ENCODE measurements at regions not wholly inside any gene's neighbourhood (a gene's known extent, or its start where the extent isn't known, plus 50 kb on each side); places are given as distances from the start of the nearest gene placed in this dataset.
"Not testable (repeated sequence)": the region's sequence is repeated elsewhere in the genome, so short reads cannot be mapped to it uniquely, and the experiment has no call there.

DNA sequence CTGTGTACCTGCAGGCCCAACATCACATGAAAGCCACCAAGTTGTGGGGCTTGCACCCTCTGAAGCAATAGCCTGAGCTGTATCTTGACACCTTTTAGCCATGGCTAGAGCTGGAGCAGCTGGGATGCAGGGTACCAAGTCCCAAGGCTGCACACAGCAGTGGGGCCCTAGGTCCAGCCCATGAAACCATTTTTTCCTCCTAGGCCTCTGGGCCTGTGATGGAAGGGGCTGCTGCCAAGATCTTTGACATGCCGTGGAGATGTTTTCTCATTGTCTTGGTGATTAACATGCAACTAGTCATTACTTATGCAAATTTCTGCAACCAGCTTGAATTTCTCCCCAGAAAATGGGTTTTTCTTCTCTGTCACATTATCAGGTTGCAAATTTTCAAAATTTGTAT is 387.2 kb upstream of the RIOK2 start:
- Histone ChIP-seq H3K36me3 (ENCODE audit: control insufficient read depth, insufficient read depth, low read length) (no peaks in the 10 kb centered on the region), H3K9ac (ENCODE audit: low read depth, low read length) (no peak overlapping the region), H3K9me3 (ENCODE audit: control insufficient read depth, insufficient read depth, low read length) (peaks cover 34% of the 10 kb centered on the region), H3K27me3 (ENCODE audit: control insufficient read depth, insufficient read depth, low read length) (no peaks in the 10 kb centered on the region), H3K27ac (ENCODE audit: low read depth, low read length) (no peak overlapping the region), H3K4me1 (ENCODE audit: control insufficient read depth, insufficient read depth, low read length) (no peaks in the 10 kb centered on the region), H3K4me3 (ENCODE audit: low read depth, low read length) (no peak overlapping the region; the same call in 1 of the 2 replicates)

DNA sequence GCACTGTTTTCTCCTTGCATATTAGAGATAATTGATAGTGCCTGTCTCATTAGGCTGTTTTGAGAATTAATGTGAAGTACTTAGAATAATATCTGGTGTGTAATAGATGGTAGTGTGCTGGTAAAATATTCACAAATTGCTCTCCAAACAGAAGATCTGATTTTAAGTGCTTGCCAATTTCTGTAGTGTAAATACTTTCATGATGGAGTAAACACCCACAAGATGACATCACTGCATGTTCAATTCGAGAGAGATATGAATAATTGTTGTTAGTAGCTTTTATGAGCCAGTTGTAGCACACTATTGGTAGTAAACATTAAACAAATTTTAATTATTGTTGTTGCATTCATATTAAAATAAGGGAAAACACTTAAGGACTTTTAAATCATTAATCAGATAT is 392.3 kb upstream of the RIOK2 start:
- Histone ChIP-seq H3K4me1 (ENCODE audit: control insufficient read depth, insufficient read depth, low read length) (no peaks in the 10 kb centered on the region), H3K27ac (ENCODE audit: low read depth, low read length) (no peak overlapping the region), H3K27me3 (ENCODE audit: control insufficient read depth, insufficient read depth, low read length) (no peaks in the 10 kb centered on the region), H3K4me3 (ENCODE audit: low read depth, low read length) (no peak overlapping the region), H3K36me3 (ENCODE audit: control insufficient read depth, insufficient read depth, low read length) (no peaks in the 10 kb centered on the region), H3K9ac (ENCODE audit: low read depth, low read length) (no peak overlapping the region), H3K9me3 (ENCODE audit: control insufficient read depth, insufficient read depth, low read length) (peaks cover 17% of the 10 kb centered on the region)

DNA sequence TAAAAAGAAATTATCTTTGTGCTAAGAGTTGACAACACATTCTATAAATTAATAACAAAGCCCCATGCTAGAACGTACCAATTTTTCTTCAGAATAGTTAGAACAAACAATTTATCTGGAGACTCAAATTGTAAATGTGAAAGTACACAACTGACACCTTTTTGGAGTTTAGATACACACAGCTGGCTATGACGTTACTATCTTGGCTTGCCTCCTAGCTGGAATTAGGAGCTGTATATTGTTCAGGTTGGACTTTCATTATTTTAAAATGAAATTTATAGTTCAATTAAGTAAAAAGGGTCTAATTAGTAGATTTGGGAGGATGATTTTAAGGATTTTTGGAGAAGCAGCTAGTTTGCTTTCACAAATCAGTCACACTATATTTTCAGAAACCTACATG is 393.9 kb upstream of the RIOK2 start:
- Histone ChIP-seq H3K9me3 (ENCODE audit: control insufficient read depth, insufficient read depth, low read length) (peaks cover 6% of the 10 kb centered on the region), H3K27me3 (ENCODE audit: control insufficient read depth, insufficient read depth, low read length) (no peaks in the 10 kb centered on the region), H3K9ac (ENCODE audit: low read depth, low read length) (no peak overlapping the region), H3K4me1 (ENCODE audit: control insufficient read depth, insufficient read depth, low read length) (no peaks in the 10 kb centered on the region), H3K4me3 (ENCODE audit: low read depth, low read length) (no peak overlapping the region), H3K36me3 (ENCODE audit: control insufficient read depth, insufficient read depth, low read length) (no peaks in the 10 kb centered on the region), H3K27ac (ENCODE audit: low read depth, low read length) (no peak overlapping the region)

DNA sequence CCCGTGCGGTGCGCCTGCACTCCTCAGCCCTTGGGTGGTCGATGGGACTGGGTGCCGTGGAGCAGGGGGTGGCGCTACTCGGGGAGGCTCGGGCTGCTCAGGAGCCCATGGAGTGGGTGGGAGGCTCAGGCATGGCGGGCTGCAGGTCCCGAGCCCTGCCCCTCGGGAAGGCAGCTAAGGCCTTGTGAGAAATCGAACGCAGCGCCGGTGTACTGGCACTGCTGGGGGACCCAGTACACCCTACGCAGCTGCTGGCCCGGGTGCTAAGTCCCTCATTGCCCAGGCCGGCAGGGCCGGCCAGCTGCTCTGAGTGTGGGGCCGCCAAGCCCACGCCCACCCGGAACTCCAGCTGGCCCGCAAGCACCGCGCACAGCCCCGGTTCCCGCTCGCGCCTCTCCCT is 396.9 kb upstream of the RIOK2 start:
- not testable (repeated sequence) for H3K36me3 ChIP-seq (ENCODE audit: control insufficient read depth, insufficient read depth, low read length); H3K27me3 ChIP-seq (ENCODE audit: control insufficient read depth, insufficient read depth, low read length); H3K27ac ChIP-seq (ENCODE audit: low read depth, low read length); H3K4me1 ChIP-seq (ENCODE audit: control insufficient read depth, insufficient read depth, low read length); H3K9ac ChIP-seq (ENCODE audit: low read depth, low read length); H3K9me3 ChIP-seq (ENCODE audit: control insufficient read depth, insufficient read depth, low read length); H3K4me3 ChIP-seq (ENCODE audit: low read depth, low read length)

DNA sequence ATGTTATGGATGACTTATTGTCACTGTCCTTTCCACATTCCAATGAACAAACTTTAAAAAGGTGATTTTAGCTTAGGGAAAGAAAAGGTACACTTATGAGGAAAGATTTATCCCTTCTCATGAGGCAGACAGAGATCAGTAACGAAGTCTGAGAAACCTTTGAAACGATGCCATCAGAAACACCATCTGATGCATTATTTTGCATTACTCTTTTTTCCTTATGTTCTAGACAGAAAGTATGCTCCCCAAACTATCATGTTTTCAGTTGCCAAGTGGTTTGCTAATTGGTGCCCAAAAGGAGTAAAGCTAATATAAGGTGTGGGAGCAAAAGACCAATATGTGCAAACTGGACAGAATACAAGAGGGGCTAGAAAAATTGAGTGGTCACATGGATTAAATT is 397.7 kb upstream of the RIOK2 start:
- no peaks in the 10 kb centered on the region for H3K27me3 ChIP-seq (ENCODE audit: control insufficient read depth, insufficient read depth, low read length)
- peaks cover 6% of the 10 kb centered on the region for H3K9me3 ChIP-seq (ENCODE audit: control insufficient read depth, insufficient read depth, low read length)
- H3K27ac ChIP-seq (ENCODE audit: low read depth, low read length), result no peak overlapping the region
- H3K36me3 ChIP-seq (ENCODE audit: control insufficient read depth, insufficient read depth, low read length), result no peaks in the 10 kb centered on the region
- no peaks in the 10 kb centered on the region for H3K4me1 ChIP-seq (ENCODE audit: control insufficient read depth, insufficient read depth, low read length)
- H3K4me3 ChIP-seq (ENCODE audit: low read depth, low read length), result no peak overlapping the region
- no peak overlapping the region for H3K9ac ChIP-seq (ENCODE audit: low read depth, low read length)

DNA sequence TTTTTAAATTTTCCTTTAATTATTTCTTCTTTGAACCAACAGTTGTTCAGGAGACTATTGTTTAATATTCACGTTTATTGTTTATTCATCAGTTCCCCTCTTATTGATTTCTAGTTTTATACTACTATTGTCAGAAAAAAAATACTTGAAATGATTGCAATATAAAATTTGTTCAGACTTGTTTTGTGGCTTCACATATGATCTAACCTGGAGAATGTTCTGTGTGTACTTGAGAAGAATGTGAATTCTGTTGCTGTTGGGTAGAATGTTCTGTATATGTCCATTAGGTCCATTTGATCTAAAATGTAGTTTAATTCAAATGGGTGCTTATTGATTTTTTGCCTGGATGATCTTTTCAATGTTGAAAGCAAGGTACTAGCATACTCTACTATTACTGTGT is 408.7 kb upstream of the RIOK2 start:
- Histone ChIP-seq H3K4me3 (ENCODE audit: low read depth, low read length) (no peak overlapping the region), H3K36me3 (ENCODE audit: control insufficient read depth, insufficient read depth, low read length) (no peaks in the 10 kb centered on the region), H3K9me3 (ENCODE audit: control insufficient read depth, insufficient read depth, low read length) (no peaks in the 10 kb centered on the region; the same call in 1 of the 2 replicates), H3K9ac (ENCODE audit: low read depth, low read length) (no peak overlapping the region), H3K4me1 (ENCODE audit: control insufficient read depth, insufficient read depth, low read length) (no peaks in the 10 kb centered on the region), H3K27ac (ENCODE audit: low read depth, low read length) (no peak overlapping the region), H3K27me3 (ENCODE audit: control insufficient read depth, insufficient read depth, low read length) (no peaks in the 10 kb centered on the region)

DNA sequence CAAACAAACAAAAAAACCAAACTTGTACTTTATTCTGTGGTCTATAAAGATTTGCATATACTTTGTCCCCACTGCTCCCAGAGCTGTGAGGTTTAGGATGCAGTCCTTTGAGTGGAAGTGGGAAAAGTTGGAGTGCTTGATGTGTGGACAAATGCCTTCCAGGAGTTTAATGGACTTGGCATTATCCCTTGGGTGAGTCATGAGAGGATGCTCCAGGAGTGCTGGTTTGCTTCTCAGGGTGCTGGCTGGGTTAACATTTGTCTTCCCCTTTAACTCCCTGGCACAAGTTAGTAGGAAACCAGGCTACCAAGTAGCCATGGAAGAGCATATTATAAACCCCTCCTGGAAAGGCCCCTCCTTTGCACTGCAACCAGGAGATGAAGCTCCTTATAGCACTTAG is 417.4 kb upstream of the RIOK2 start:
- Histone ChIP-seq H3K9ac (ENCODE audit: low read depth, low read length) (no peak overlapping the region), H3K4me3 (ENCODE audit: low read depth, low read length) (no peak overlapping the region), H3K9me3 (ENCODE audit: control insufficient read depth, insufficient read depth, low read length) (peaks cover 8% of the 10 kb centered on the region), H3K36me3 (ENCODE audit: control insufficient read depth, insufficient read depth, low read length) (no peaks in the 10 kb centered on the region), H3K4me1 (ENCODE audit: control insufficient read depth, insufficient read depth, low read length) (no peaks in the 10 kb centered on the region), H3K27me3 (ENCODE audit: control insufficient read depth, insufficient read depth, low read length) (no peaks in the 10 kb centered on the region), H3K27ac (ENCODE audit: low read depth, low read length) (no peak overlapping the region)

DNA sequence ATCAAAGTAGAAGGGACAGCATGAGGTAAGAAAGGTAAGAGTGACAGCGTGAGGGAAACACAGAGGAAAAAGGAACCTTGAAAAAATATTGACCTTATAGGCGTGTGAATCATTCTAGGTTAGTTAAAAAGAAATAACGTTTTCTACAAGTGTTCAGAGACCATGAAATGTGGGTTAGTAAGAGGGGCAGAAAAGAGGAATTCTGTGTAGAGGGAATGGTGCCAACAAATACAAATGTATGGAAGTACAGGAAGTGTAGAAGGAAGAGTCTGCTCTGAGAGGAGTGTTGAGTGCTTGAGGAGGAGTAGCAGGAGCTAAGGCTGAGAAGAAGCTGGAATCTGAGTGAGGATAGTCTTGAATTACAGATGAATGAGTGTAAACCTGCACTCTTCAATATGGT is 418.6 kb upstream of the RIOK2 start:
- no peaks in the 10 kb centered on the region for H3K4me1 ChIP-seq (ENCODE audit: control insufficient read depth, insufficient read depth, low read length)
- H3K27ac ChIP-seq (ENCODE audit: low read depth, low read length), result no peak overlapping the region
- H3K36me3 ChIP-seq (ENCODE audit: control insufficient read depth, insufficient read depth, low read length), result no peaks in the 10 kb centered on the region
- no peaks in the 10 kb centered on the region for H3K27me3 ChIP-seq (ENCODE audit: control insufficient read depth, insufficient read depth, low read length)
- H3K4me3 ChIP-seq (ENCODE audit: low read depth, low read length), result no peak overlapping the region
- no peak overlapping the region for H3K9ac ChIP-seq (ENCODE audit: low read depth, low read length)
- H3K9me3 ChIP-seq (ENCODE audit: control insufficient read depth, insufficient read depth, low read length), result peaks cover 8% of the 10 kb centered on the region

DNA sequence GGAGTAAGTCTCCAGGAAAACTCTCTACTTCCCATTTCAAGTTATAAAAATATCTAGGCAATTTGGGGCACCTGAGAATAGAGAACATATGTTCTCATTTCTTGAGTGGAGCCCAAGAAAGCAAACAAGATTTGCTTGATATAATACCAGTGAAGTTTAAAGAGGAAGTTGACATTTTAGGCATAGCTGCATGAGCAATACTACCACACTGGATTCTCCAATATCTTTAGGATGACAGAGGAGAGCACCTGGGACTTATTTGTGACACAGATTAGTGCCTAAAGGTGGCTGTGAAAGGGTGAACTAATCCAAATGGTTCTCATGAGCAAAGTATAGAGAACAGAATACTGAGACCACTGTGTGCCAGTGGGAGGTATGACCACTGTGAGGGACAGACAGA is 423.5 kb upstream of the RIOK2 start:
- Histone ChIP-seq H3K9me3 (ENCODE audit: control insufficient read depth, insufficient read depth, low read length) (no peaks in the 10 kb centered on the region), H3K4me1 (ENCODE audit: control insufficient read depth, insufficient read depth, low read length) (no peaks in the 10 kb centered on the region), H3K4me3 (ENCODE audit: low read depth, low read length) (no peak overlapping the region), H3K36me3 (ENCODE audit: control insufficient read depth, insufficient read depth, low read length) (no peaks in the 10 kb centered on the region), H3K27me3 (ENCODE audit: control insufficient read depth, insufficient read depth, low read length) (no peaks in the 10 kb centered on the region), H3K9ac (ENCODE audit: low read depth, low read length) (no peak overlapping the region), H3K27ac (ENCODE audit: low read depth, low read length) (no peak overlapping the region)

DNA sequence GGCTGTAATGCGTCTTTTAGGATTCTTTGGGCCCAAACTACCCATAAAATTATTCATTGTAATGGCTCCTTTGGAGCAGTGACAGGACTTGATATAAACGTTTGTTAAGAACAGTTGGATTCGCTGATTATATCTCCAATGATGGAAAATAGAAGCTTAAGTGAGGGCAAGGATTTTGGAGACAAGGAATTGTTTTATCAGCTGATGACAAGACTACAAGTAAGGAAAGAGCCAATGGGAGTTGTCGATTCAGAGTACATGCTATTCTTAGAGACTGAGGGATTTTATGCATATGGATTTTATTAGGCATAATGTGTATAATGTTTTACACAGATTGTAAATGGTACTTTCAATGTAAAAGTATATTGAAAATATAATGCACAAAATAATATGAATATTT is 425.5 kb upstream of the RIOK2 start:
- Histone ChIP-seq H3K9me3 (ENCODE audit: control insufficient read depth, insufficient read depth, low read length) (no peaks in the 10 kb centered on the region), H3K4me1 (ENCODE audit: control insufficient read depth, insufficient read depth, low read length) (no peaks in the 10 kb centered on the region)

DNA sequence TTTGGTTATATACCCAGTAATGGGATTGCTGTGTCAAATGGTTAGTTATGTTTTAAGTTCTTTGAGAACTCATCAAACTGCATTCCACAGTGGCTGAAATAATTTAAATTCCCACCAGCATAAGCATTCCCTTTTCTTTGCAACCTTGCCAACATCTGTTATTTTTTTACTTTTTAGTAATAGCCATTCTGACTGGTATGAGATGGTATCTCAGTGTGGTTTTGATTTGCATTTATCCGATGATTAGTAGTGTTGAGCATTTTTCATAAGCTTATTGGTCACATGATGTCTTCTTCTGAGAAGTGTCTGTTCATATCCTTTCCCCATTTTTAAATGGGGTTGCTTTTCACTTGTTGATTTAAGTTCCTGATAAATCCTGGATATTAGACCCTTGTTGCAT is 435.7 kb upstream of the RIOK2 start:
- Histone ChIP-seq H3K9ac (ENCODE audit: low read depth, low read length) (no peak overlapping the region), H3K9me3 (ENCODE audit: control insufficient read depth, insufficient read depth, low read length) (no peaks in the 10 kb centered on the region), H3K27me3 (ENCODE audit: control insufficient read depth, insufficient read depth, low read length) (no peaks in the 10 kb centered on the region), H3K27ac (ENCODE audit: low read depth, low read length) (no peak overlapping the region), H3K4me1 (ENCODE audit: control insufficient read depth, insufficient read depth, low read length) (no peaks in the 10 kb centered on the region), H3K4me3 (ENCODE audit: low read depth, low read length) (no peak overlapping the region), H3K36me3 (ENCODE audit: control insufficient read depth, insufficient read depth, low read length) (no peaks in the 10 kb centered on the region)

More for the DNA sequence above, 425.5 kb upstream of the RIOK2 start:
- Histone ChIP-seq H3K36me3 (ENCODE audit: control insufficient read depth, insufficient read depth, low read length) (no peaks in the 10 kb centered on the region), H3K27me3 (ENCODE audit: control insufficient read depth, insufficient read depth, low read length) (no peaks in the 10 kb centered on the region), H3K4me3 (ENCODE audit: low read depth, low read length) (no peak overlapping the region), H3K9ac (ENCODE audit: low read depth, low read length) (no peak overlapping the region), H3K27ac (ENCODE audit: low read depth, low read length) (no peak overlapping the region)

DNA sequence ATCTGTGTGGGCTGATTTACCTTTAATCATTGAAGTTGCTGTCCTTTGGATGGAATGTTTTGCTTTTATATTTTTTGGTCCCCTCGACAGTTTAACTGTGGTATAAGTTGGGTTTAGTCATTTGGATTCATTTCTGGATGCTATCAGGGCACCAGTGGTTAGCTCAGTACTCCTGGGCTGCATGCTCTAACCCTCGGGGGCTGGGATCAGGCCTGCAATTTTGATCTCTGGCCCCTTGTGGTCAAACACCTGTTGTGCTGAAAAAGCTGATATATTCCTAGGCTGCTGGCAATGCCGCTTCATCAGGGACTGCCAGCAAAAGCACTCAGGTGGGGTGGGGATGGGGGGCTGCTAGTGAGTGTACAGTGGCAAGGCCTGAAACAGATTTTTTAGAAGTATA is 440.4 kb upstream of the RIOK2 start:
- Histone ChIP-seq H3K9ac (ENCODE audit: low read depth, low read length) (no peak overlapping the region), H3K27ac (ENCODE audit: low read depth, low read length) (no peak overlapping the region), H3K4me1 (ENCODE audit: control insufficient read depth, insufficient read depth, low read length) (no peaks in the 10 kb centered on the region), H3K4me3 (ENCODE audit: low read depth, low read length) (no peak overlapping the region), H3K36me3 (ENCODE audit: control insufficient read depth, insufficient read depth, low read length) (no peaks in the 10 kb centered on the region), H3K9me3 (ENCODE audit: control insufficient read depth, insufficient read depth, low read length) (no peaks in the 10 kb centered on the region), H3K27me3 (ENCODE audit: control insufficient read depth, insufficient read depth, low read length) (no peaks in the 10 kb centered on the region)
